Adrenal gland (tissue), 5 donors: ENCODE measurements at regions not wholly inside any gene's neighbourhood (a gene's known extent, or its start where the extent isn't known, plus 50 kb on each side); places are given as distances from the start of the nearest gene placed in this dataset.

Experiments used
- POLR2A ChIP-seq, 2 donors: fragments of 450-650 bp; IDR thresholded peaks; one replicate each; pipeline ENCODE4 v1.6.1; 2017; ENCODE audit warnings: antibody characterized with exemption in 2 of 2, mild to moderate bottlenecking in 2 of 2, moderate library complexity in 1 of 2
- TF ChIP-seq, protein P1 (sequence below), 6 experiments: fragments of 450-650 bp in 4 of 6; fragments of 200-600 bp in 2 of 6; sonication (generic) in 1 of 6; IDR thresholded peaks; 1 replicate in 5 of 6; 2 replicates in 1 of 6; pipeline versions ENCODE4 v1.5.1 to v1.8.0; 2016 to 2021; ENCODE audit warnings: antibody characterized with exemption in 6 of 6, mild to moderate bottlenecking in 2 of 6, moderate library complexity in 1 of 6
- donor health status: DM: no; HTN: no; CAD: no.

- no peak for TF ChIP-seq POLR2A (IDR thresholded peaks at IDR 0.05)
- TF ChIP-seq, protein P1, sequence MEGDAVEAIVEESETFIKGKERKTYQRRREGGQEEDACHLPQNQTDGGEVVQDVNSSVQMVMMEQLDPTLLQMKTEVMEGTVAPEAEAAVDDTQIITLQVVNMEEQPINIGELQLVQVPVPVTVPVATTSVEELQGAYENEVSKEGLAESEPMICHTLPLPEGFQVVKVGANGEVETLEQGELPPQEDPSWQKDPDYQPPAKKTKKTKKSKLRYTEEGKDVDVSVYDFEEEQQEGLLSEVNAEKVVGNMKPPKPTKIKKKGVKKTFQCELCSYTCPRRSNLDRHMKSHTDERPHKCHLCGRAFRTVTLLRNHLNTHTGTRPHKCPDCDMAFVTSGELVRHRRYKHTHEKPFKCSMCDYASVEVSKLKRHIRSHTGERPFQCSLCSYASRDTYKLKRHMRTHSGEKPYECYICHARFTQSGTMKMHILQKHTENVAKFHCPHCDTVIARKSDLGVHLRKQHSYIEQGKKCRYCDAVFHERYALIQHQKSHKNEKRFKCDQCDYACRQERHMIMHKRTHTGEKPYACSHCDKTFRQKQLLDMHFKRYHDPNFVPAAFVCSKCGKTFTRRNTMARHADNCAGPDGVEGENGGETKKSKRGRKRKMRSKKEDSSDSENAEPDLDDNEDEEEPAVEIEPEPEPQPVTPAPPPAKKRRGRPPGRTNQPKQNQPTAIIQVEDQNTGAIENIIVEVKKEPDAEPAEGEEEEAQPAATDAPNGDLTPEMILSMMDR (IDR thresholded peaks at IDR 0.05) = no peak
Observed at GRCh38 chr2:138943470-138943869, 163.3 kb upstream of the NXPH2 start.
